GM12864 (cell line): ENCODE measurements at regions not wholly inside any gene's neighbourhood (a gene's known extent, or its start where the extent isn't known, plus 50 kb on each side); places are given as distances from the start of the nearest gene placed in this dataset.

Source experiments
- DNase-seq: peaks from one replicate; pipeline ENCODE4 v3.0.0-alpha.2; 2011; ENCODE audit warnings: low read depth
- H3K4me3 ChIP-seq: 2 replicates; pipeline ENCODE4 v1.5.1; 2011; ENCODE audit warnings: mild to moderate bottlenecking, low read depth, low read length, control low read depth
- TF ChIP-seq, protein P1 (sequence below): IDR thresholded peaks from 2 replicates; pipeline ENCODE4 v1.5.1; 2011; ENCODE audit warnings: low read depth, mild to moderate bottlenecking, moderate library complexity, low read length, control low read depth, inconsistent platforms; ENCODE audit errors: missing control alignments

DNA sequence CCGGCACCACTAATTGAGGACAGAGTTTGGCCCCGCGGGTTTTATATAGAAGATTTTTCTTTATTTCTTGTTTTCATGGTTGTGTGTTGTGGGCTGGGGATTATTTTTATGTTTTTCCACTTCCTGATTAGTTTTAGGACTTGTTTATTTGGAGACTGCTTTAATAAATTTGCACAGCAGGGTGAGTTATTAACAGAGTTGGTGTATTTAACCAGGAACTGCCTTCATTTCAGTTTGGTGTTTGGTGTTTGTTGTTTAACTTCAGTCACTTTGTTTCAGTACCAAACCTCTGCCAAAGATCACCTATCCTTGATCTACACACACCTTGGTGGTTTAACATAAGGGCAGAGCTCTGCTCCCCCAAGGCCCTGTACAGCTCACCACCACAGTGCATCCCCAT, 103.5 kb upstream of the LMO4 start:
- TF ChIP-seq, protein P1, sequence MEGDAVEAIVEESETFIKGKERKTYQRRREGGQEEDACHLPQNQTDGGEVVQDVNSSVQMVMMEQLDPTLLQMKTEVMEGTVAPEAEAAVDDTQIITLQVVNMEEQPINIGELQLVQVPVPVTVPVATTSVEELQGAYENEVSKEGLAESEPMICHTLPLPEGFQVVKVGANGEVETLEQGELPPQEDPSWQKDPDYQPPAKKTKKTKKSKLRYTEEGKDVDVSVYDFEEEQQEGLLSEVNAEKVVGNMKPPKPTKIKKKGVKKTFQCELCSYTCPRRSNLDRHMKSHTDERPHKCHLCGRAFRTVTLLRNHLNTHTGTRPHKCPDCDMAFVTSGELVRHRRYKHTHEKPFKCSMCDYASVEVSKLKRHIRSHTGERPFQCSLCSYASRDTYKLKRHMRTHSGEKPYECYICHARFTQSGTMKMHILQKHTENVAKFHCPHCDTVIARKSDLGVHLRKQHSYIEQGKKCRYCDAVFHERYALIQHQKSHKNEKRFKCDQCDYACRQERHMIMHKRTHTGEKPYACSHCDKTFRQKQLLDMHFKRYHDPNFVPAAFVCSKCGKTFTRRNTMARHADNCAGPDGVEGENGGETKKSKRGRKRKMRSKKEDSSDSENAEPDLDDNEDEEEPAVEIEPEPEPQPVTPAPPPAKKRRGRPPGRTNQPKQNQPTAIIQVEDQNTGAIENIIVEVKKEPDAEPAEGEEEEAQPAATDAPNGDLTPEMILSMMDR = no peak
- DNase-seq = no peak
- no peak overlapping the region for H3K4me3 ChIP-seq

DNA sequence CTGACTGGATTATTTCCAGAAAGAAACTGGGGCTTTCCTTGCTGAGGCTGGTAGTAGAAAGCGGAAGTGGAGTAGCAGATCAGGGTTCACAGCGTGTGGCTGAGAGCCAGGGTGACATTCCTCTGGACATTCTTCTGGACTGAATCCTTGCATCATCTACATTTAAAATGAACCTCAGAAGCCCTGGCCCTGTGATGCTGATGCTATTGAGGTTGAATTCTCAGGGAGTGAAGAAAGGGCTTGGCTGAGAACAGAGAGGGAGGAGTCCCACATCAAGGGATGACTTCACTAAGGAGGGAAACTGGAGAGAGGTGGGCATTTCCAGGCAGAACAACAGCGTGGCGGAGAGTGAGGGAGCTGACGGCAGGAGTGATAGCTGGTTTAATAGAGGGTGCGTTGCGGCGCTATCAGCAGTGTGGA, 102.3 kb upstream of the LMO4 start:
- H3K4me3 ChIP-seq = no peak overlapping the region
- DNase-seq = no peak
- TF ChIP-seq, protein P1 = no peak

DNA sequence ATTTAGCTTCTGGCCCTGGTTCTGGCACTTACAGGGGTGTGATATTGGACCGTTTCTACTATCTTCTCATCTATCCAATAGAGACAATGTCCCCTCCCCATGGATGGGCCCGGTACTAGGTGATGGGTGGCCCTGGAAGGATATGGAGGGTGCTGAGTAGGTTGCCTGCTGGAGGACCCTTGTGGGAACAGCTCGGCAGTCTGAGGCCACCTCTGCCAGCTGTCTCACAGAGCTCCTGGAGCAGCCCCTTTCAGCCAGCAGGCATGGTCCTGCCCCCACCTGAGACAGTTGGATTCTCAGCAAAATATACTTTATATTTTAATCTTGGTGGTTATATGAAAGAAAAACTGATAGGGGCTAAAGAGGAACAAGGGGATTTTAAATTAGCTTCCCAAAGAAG, 101.0 kb upstream of the LMO4 start:
- no peak for DNase-seq
- no peak overlapping the region for H3K4me3 ChIP-seq
- TF ChIP-seq, protein P1 = no peak

DNA sequence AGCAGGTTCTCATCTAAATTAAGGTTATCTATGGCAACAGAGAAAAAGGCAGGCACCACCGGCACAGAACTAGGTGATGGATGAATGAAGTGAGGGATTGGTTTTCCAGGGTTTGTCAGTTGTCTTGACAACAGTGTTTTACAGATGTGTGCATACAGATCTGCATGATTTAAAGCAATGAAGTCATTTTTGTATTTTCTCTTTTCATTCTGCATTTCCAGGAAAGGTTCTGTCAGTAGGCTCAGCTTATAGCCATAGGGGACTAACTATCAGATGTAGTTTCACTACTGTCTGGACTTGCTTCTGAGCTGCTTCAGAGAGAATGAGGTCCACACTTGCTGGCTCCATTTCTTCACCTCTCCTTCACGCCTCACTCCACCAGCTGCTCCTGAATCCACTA, 98.2 kb upstream of the LMO4 start:
- no peak for DNase-seq
- no peak overlapping the region for H3K4me3 ChIP-seq
- TF ChIP-seq, protein P1 = no peak

DNA sequence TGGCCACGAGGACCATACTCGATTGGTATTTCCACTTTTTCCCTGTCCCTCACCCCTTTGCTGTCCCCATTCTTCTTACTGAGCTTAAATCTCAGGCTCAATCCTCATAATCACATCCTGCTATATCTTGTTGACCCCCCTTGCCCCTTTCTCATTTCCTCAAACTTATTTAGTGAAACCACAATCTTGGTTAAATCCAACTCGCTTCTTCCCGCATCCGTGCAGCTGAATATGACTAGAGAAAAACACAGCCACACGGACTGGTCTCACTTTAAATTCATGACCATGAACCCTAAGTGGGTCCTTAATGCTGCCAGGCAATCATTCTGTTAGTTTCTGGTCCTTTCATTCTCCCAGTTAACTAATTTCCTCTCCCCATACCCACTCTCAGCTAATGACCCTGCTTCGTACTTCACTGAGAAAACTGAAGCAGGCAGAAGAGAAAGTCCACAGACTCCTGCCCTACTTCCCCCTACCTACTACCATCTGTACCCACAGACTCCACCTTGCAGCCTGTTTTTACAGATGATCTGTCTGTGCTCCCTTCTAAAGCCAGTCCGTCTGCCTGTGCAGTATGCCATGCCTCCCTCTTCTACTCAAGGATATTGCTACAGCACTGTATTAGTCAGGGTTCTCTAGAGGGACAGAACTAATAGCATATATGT, 96.8 kb upstream of the LMO4 start:
- TF ChIP-seq, protein P1 = no peak
- no peak overlapping the region for H3K4me3 ChIP-seq
- DNase-seq = no peak

DNA sequence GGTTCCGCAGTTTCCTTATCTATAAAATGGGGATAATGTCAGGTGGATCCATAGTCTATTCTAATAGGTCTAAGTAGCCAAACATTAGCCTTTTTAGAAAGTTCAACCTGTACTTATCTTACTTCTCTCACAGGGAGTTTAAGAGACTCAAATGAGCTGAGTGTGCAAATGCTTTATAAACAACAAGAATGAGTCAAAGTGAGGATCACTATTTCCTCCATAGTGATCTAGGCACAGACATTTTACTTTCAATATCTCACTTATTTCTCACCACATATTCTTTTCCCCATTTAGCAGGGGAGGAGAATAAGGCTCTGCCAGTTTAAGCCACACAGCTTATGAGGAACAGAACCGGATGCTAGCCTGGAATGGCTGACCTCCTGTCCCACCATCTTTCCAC, 92.1 kb upstream of the LMO4 start:
- TF ChIP-seq, protein P1 = no peak
- no peak for DNase-seq
- H3K4me3 ChIP-seq = no peak overlapping the region

DNA sequence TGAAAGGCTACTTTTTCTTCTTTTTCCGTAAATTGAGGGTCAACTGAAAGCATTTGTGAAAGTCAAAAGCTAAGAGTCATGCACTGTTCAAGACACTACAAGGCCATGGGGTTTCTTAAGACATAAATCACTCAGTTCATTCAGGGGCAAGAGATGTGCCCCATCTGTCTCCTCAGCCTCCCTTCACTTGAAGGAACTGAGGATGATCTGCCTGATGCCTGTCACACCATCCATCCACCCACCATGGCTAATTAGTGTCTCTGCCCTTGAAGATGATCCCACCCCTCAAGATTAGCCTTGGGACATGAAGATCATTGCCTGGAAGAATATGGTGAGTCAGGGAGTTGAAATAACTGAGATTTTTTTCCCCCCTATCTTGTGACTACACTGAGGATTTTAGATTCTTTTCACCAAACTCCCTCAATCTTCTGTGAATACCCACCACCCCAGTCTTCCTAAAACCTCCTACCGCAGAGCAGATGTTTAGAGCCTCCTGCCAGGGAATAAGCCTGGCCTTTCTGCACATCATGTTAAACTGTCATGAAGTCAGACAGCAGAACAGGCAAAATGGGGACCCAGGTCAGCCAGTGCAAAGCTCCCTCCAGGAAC, 88.6 kb upstream of the LMO4 start:
- TF ChIP-seq, protein P1 = no peak
- no peak for DNase-seq
- no peak overlapping the region for H3K4me3 ChIP-seq
